ENCODE measurements at regions not wholly inside any gene's neighbourhood (a gene's known extent, or its start where the extent isn't known, plus 50 kb on each side); places are given as distances from the start of the nearest gene placed in this dataset.

- Histone ChIP-seq H3K4me1 (no peaks in the 10 kb centered on the region), H3K36me3 (no peaks in the 10 kb centered on the region), H3K27me3 (no peaks in the 10 kb centered on the region), H3K9me3 (no peaks in the 10 kb centered on the region), H3K4me3 (no peak overlapping the region), H3K27ac (no peak overlapping the region)
- DNase-seq (no peak), ATAC-seq (ENCODE audit: low FRiP score in 2 of 2) (no peak)
- WGBS, 2 donors: 74 to 83% methylated on average over 4 of the region's 4 CpGs
- no peak for TF ChIP-seq CTCF (IDR thresholded peaks at IDR 0.05)
- TF ChIP-seq POLR2AphosphoS5 (IDR thresholded peaks at IDR 0.05): no peak
- no peak for TF ChIP-seq POLR2A (IDR thresholded peaks at IDR 0.05)
- no peak for TF ChIP-seq EP300 (IDR thresholded peaks at IDR 0.05)
Observed at GRCh38 chr6:155894262-155894661, 438.6 kb upstream of the NOX3 start.

- DNase-seq (no peak), ATAC-seq (ENCODE audit: low FRiP score in 2 of 2) (no peak)
- no peak overlapping the region for H3K27ac ChIP-seq
- TF ChIP-seq CTCF (IDR thresholded peaks at IDR 0.05) (no peak), EP300 (IDR thresholded peaks at IDR 0.05) (no peak), POLR2A (IDR thresholded peaks at IDR 0.05) (no peak), POLR2AphosphoS5 (IDR thresholded peaks at IDR 0.05) (no peak)
- H3K9me3 ChIP-seq: no peaks in the 10 kb centered on the region
- H3K36me3 ChIP-seq: no peaks in the 10 kb centered on the region
- 89 to 91% methylated on average over 2 of the region's 2 CpGs for WGBS, 2 donors
- H3K4me1 ChIP-seq: no peaks in the 10 kb centered on the region
- no peaks in the 10 kb centered on the region for H3K27me3 ChIP-seq
- H3K4me3 ChIP-seq: no peak overlapping the region
Observed at GRCh38 chr6:155890409-155890808, 434.8 kb upstream of the NOX3 start.

GRCh38 chr6:155889410-155889809 is 433.8 kb upstream of the NOX3 start:
- 55 to 68% methylated on average over 3 of the region's 3 CpGs for WGBS, 2 donors
- Histone ChIP-seq H3K4me1 (no peaks in the 10 kb centered on the region), H3K36me3 (no peaks in the 10 kb centered on the region), H3K27me3 (no peaks in the 10 kb centered on the region), H3K4me3 (no peak overlapping the region), H3K9me3 (no peaks in the 10 kb centered on the region), H3K27ac (no peak overlapping the region)
- ATAC-seq (ENCODE audit: low FRiP score in 2 of 2) (no peak), DNase-seq (no peak)
- TF ChIP-seq POLR2AphosphoS5 (IDR thresholded peaks at IDR 0.05): no peak
- no peak for TF ChIP-seq POLR2A (IDR thresholded peaks at IDR 0.05)
- TF ChIP-seq EP300 (IDR thresholded peaks at IDR 0.05): no peak
- TF ChIP-seq CTCF (IDR thresholded peaks at IDR 0.05): no peak

- Histone ChIP-seq H3K9me3 (no peaks in the 10 kb centered on the region), H3K27ac (no peak overlapping the region), H3K4me3 (no peak overlapping the region), H3K4me1 (peaks cover 0 to 4% (median 0%) of the 10 kb centered on the region in 4 donors), H3K27me3 (no peaks in the 10 kb centered on the region), H3K36me3 (no peaks in the 10 kb centered on the region)
- ATAC-seq (ENCODE audit: low FRiP score in 2 of 2) (no peak), DNase-seq (no peak)
- 87 to 92% methylated on average over 4 of the region's 4 CpGs for WGBS, 2 donors
- TF ChIP-seq CTCF (IDR thresholded peaks at IDR 0.05) (no peak), POLR2A (IDR thresholded peaks at IDR 0.05) (no peak), EP300 (IDR thresholded peaks at IDR 0.05) (no peak), POLR2AphosphoS5 (IDR thresholded peaks at IDR 0.05) (no peak)
Observed at GRCh38 chr6:155887421-155887820, 431.8 kb upstream of the NOX3 start.

- Histone ChIP-seq H3K36me3 (no peaks in the 10 kb centered on the region), H3K27ac (no peak overlapping the region), H3K9me3 (no peaks in the 10 kb centered on the region), H3K27me3 (no peaks in the 10 kb centered on the region), H3K4me1 (peaks cover 0 to 4% (median 0%) of the 10 kb centered on the region in 4 donors), H3K4me3 (no peak overlapping the region)
- 32 to 36% methylated on average over 3 of the region's 3 CpGs for WGBS, 2 donors
- TF ChIP-seq CTCF (IDR thresholded peaks at IDR 0.05) (no peak), POLR2AphosphoS5 (IDR thresholded peaks at IDR 0.05) (no peak), POLR2A (IDR thresholded peaks at IDR 0.05) (no peak), EP300 (IDR thresholded peaks at IDR 0.05) (no peak)
- ATAC-seq (ENCODE audit: low FRiP score in 2 of 2) (no peak), DNase-seq (no peak)
Observed at GRCh38 chr6:155883741-155884140, 428.1 kb upstream of the NOX3 start.

All from upper lobe of left lung (tissue), 6 donors.